Left ventricle myocardium inferior (tissue), 1 donor: ENCODE measurements at regions not wholly inside any gene's neighbourhood (a gene's known extent, or its start where the extent isn't known, plus 50 kb on each side); places are given as distances from the start of the nearest gene placed in this dataset.
"Not testable (repeated sequence)": the region's sequence is repeated elsewhere in the genome, so short reads cannot be mapped to it uniquely, and the experiment has no call there.

Source experiments
- DNase-seq: peaks from one replicate; pipeline ENCODE4 v3.0.0-alpha.2; 2020
- H3K27ac ChIP-seq: fragments of 200-600 bp; replicated peaks from 2 replicates; pipeline ENCODE4 v1.8.0; 2021
- H3K27me3 ChIP-seq: fragments of 200-600 bp; 2 replicates; pipeline ENCODE4 v1.8.0; 2021; ENCODE audit warnings: low read depth
- H3K36me3 ChIP-seq: fragments of 200-600 bp; 2 replicates; pipeline ENCODE4 v1.8.0; 2021
- H3K4me1 ChIP-seq: fragments of 200-600 bp; 2 replicates; pipeline ENCODE4 v1.8.0; 2021
- H3K4me3 ChIP-seq: fragments of 200-600 bp; 2 replicates; pipeline ENCODE4 v1.8.0; 2021; ENCODE audit warnings: mild to moderate bottlenecking, moderate library complexity
- H3K9me3 ChIP-seq: fragments of 200-600 bp; replicated peaks from 2 replicates; pipeline ENCODE4 v1.8.0; 2021
- intact Hi-C: fragments of 100-400 bp; cut with micrococcal nuclease; formaldehyde crosslinking; loops from one replicate; pipeline ENCODE4 v1.11.0; 2022
- TF ChIP-seq, protein P1 (sequence below): fragments of 200-600 bp; IDR thresholded peaks from 2 replicates; pipeline ENCODE4 v1.8.0; 2021; ENCODE audit warnings: antibody characterized with exemption, mild to moderate bottlenecking, borderline replicate concordance
- donor health status: DM: no; HTN: yes; CAD: no; lungs with severe emphysema.

DNA sequence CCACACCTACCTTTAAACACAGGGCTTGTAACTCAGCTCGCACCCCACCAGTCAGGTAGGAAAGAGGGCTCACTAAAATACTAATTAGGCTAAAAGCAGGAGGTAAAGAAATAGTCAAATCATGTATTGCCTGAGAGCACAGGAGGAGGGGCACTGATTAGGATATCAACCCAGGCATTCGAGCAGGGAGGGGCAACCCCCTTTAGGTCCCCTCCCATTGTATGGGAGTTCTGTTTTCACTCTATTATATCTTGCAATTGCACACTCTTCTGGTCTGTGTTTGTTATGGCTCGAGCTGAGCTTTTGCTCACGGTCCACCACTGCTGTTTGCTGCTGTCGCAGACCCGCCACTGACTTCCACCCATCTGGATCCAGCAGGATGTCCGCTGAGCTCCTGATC lies 657.2 kb downstream of the PRIM2 start:
- TF ChIP-seq, protein P1, sequence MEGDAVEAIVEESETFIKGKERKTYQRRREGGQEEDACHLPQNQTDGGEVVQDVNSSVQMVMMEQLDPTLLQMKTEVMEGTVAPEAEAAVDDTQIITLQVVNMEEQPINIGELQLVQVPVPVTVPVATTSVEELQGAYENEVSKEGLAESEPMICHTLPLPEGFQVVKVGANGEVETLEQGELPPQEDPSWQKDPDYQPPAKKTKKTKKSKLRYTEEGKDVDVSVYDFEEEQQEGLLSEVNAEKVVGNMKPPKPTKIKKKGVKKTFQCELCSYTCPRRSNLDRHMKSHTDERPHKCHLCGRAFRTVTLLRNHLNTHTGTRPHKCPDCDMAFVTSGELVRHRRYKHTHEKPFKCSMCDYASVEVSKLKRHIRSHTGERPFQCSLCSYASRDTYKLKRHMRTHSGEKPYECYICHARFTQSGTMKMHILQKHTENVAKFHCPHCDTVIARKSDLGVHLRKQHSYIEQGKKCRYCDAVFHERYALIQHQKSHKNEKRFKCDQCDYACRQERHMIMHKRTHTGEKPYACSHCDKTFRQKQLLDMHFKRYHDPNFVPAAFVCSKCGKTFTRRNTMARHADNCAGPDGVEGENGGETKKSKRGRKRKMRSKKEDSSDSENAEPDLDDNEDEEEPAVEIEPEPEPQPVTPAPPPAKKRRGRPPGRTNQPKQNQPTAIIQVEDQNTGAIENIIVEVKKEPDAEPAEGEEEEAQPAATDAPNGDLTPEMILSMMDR: no peak
- H3K27ac ChIP-seq: no peak overlapping the region
- intact Hi-C loops: no loop called here
- H3K9me3 ChIP-seq: no peaks in the 10 kb centered on the region
- DNase-seq: no peak
- no peaks in the 10 kb centered on the region for H3K27me3 ChIP-seq
- no peak overlapping the region for H3K4me3 ChIP-seq
- no peaks in the 10 kb centered on the region for H3K4me1 ChIP-seq
- H3K36me3 ChIP-seq: no peaks in the 10 kb centered on the region

DNA sequence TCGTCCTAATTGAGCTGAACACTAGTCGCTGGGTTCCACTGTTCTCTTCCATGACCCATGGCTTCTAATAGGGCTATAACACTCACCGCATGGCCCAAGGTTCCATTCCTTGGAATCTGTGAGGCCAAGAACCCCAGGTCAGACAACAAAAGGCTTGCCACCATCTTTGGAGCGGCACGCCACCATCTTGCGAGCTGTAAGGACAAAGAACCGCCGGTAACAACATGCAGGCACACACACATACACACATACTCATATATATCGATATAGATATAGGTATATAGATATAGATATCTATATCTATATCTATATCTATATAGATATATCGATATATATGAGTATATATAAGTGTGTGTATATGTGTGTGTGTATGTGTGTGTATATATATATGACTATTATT lies 657.7 kb downstream of the PRIM2 start:
- H3K9me3 ChIP-seq, H3K4me3 ChIP-seq, H3K4me1 ChIP-seq, intact Hi-C loops, H3K27me3 ChIP-seq, DNase-seq, H3K36me3 ChIP-seq, H3K27ac ChIP-seq: not testable (repeated sequence)

DNA sequence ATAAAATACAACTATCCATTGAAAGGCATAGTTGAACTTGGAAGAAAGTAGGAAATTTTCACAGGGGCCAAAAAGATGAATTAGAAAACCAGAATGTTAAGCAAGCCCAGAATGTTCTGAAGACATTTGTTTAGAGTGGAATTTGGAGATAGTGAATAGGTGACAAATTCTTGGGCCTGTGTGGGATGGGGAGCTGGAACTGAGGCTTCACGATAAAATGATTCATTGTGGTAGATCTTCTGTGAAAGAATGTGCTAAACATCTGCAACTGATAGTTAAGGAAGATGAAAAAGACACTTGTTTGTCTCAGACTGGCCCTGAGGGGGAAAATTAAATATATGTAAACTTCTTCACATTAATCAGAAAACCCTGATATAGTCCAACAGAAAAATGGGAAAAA lies 658.9 kb downstream of the PRIM2 start:
- H3K4me3 ChIP-seq, H3K9me3 ChIP-seq, DNase-seq, intact Hi-C loops, H3K36me3 ChIP-seq, H3K4me1 ChIP-seq, H3K27me3 ChIP-seq, H3K27ac ChIP-seq: not testable (repeated sequence)

DNA sequence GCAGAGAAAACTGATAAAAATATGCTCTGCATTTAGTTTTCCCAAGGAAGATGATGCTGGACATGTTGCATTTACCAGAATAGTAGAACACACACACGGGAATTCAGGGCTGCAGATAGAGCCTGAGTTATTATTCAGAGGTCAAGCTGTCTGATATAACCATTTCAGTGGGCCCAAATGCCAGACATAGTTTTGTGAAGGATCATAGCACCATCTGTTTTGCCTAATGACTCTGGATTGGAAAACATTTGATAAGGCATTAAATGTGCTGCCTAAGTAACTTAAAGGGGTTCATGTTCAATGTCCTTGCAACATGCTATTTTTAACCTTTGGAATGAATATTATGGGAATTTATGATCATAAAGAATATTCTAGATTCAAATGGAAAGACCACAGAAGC lies 666.2 kb downstream of the PRIM2 start:
- H3K27ac ChIP-seq, H3K27me3 ChIP-seq, H3K9me3 ChIP-seq, DNase-seq, H3K4me3 ChIP-seq, H3K4me1 ChIP-seq, H3K36me3 ChIP-seq, intact Hi-C loops: not testable (repeated sequence)

DNA sequence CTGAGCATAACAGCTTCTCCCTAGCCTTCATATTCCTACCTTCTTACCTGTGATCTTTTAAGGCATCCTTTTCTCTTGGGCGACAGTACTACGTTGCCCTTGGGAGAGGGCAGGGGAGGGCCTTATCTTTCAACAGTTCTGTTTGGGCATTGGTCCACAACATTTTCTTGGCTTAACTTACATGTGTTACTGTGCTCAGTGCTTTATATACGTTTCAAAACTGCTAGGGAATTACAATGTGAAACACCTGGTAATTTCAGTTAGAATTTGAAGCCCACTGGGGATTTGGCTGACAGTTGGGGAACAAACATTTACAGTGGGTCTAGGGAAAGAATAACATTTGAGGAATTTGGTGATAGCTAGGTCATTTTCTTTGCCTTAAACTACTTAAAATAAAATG lies 667.1 kb downstream of the PRIM2 start:
- not testable (repeated sequence) for H3K4me3 ChIP-seq, H3K9me3 ChIP-seq

DNA sequence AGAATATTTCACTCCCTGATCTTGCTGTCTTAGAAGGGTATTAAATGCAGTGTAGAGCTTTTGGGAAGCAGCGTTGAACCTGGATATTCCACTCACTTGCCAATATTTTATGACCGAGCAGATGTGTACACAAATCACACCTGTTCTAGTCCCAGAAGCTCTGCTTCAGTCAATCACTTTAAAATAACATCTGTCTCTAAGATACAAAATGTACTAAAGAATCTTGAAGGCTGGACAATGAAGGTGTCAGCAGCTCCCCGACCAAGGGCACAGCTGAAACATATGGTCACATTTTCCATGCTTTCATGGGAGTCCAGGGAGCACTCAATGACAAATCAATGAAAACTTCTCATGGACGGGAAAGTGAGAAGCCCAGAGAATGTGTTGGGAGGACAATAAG lies 668.3 kb downstream of the PRIM2 start:
- intact Hi-C loops, DNase-seq, H3K27ac ChIP-seq, H3K36me3 ChIP-seq, H3K9me3 ChIP-seq, H3K27me3 ChIP-seq, H3K4me3 ChIP-seq, H3K4me1 ChIP-seq: not testable (repeated sequence)

More for the DNA sequence above, 667.1 kb downstream of the PRIM2 start:
- intact Hi-C loops, H3K27ac ChIP-seq, H3K4me1 ChIP-seq, H3K36me3 ChIP-seq, H3K27me3 ChIP-seq, DNase-seq: not testable (repeated sequence)

DNA sequence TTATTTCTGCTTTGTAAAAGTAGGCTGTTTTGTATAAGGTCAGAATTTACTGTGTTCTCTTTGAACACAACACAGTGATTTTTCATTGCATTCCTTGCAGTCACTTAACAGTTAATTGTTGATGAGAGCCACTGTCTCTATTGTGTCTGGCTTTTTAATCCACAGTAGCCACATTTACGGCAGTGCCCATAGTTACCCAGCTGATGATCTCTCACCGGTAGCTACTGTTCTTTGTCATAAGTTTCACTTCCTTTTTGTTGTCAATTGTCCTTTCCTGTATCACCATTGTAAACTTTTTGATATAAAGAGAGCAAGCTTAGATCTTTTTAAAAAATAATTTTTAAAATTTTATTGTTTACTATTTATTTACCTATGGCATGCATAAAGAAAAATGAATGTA lies 669.2 kb downstream of the PRIM2 start:
- H3K9me3 ChIP-seq, intact Hi-C loops, DNase-seq, H3K4me1 ChIP-seq, H3K27me3 ChIP-seq, H3K36me3 ChIP-seq, H3K27ac ChIP-seq, H3K4me3 ChIP-seq: not testable (repeated sequence)

DNA sequence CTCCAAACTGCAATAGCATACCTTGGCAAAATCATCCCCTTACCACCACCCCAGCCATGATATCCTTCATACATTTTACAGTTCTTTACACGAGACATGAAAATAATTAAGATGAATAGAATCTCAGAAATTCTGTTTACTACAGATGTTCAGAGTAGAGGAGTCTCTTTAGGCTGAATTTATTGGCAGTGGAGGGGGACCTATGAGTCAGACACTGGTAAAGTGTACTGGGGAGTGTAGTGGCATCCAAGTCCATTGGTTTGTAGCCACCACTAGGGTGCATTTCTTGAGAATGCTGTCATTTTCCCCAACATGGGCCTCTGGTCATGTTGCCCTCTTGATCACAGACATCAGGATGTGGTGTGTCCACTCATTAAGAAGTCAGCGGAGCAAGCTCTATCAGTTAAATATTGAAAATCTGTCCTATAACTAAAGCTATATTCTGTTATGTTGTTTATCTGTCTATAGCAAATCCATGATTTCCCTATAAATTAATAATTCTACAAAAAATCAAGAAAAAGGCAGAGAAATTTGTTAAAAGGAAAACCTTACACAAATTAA lies 672.2 kb downstream of the PRIM2 start:
- H3K4me1 ChIP-seq, H3K9me3 ChIP-seq, H3K27ac ChIP-seq, H3K27me3 ChIP-seq, DNase-seq, H3K36me3 ChIP-seq, H3K4me3 ChIP-seq, intact Hi-C loops: not testable (repeated sequence)

DNA sequence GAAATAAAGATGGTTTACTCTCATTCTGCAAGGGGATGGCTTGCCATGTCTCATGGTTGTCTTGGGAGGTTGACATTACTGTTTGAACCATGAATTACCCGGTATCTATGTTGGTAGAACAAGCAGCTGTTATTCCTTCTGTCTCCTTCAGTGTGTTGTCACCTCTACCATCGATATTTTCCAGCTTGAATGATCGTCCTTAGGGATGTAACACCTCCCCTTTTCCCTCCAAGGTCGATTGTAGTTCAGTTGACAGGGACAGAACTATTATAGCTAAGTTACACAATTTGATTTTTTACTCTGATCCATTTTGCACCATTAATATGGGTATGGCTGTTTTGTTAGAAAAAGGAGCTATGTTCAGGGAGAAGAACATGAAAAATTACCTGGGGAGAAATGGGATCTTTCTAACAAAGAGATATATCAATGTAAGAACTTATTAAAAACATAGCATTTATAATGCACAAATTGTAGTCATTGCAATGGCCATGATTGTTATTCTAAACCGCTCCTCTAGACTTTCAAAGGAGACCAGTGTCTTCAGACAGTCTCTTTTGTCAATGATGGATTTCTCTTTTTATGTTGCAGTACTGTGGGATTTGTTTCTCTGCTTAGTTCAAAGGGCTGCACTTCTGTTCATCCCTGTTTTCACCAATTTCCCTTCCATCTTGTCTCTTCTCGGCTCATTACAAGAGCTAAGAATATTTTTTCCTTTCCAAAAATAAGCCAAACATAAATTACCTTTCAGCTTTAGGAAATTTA lies 681.6 kb downstream of the PRIM2 start:
- intact Hi-C loops: not testable (repeated sequence)
- H3K9me3 ChIP-seq: peaks cover 11% of the 10 kb centered on the region

DNA sequence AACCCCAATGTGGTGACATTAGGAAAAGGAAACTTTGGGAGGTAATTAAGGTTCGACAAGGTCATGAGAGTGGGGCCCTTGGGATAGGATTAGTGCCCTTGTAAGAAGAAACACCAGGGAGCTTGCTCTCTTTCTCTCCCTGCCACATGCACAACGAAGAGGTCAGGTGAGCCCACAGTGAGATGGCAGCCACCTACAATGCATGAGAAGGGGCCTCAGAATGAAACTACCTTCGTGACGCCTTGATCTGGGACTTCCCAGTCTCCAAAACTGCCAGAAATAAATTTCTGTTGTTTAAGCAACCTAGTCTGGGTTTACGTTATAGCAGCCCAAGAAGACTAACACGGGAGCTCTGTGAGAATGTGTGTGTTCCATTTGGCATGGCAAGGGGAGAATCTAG lies 682.8 kb downstream of the PRIM2 start:
- peaks cover 16% of the 10 kb centered on the region for H3K9me3 ChIP-seq
- intact Hi-C loops, H3K36me3 ChIP-seq, H3K27ac ChIP-seq, DNase-seq, H3K4me1 ChIP-seq, H3K27me3 ChIP-seq, H3K4me3 ChIP-seq: not testable (repeated sequence)

More for the DNA sequence above, 681.6 kb downstream of the PRIM2 start:
- DNase-seq, H3K4me3 ChIP-seq, H3K27me3 ChIP-seq, H3K27ac ChIP-seq, H3K36me3 ChIP-seq, H3K4me1 ChIP-seq: not testable (repeated sequence)

DNA sequence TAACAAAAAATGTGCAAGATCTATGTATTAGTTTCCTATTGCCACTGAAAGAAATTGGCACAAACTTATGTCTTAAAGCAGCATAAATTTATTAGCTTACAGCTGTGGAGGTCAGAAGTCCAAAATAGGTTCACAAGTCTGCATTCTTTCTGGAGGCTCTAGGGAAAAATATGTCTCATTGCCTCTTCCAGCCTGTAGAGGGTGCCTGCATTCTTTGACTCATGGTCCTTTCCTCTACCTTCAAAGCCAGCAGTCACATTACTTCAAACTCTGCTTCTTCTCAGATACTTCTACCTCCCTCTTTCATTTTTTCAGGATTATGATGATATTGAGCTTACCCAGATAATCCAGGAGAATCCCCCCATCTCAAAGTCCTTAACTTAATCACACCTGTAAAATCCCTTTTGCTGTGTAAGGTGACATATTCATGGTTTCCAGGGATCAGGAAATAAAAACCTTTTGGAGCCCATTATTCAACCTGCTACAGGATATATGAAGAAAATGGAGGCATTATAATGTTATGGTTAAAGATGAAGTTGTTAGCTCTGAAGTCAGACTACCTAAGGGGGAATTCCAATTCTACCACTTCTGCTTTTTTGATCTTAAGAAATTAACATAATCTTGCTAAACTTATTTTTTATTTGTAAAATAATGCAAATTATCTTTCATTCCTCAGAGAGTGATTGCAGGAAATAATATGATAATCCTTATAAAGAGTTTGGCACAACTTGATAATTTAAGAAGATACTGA lies 686.2 kb downstream of the PRIM2 start:
- H3K36me3 ChIP-seq, H3K4me1 ChIP-seq, H3K27ac ChIP-seq, intact Hi-C loops, H3K4me3 ChIP-seq, H3K27me3 ChIP-seq, DNase-seq: not testable (repeated sequence)
- H3K9me3 ChIP-seq: peaks cover 24% of the 10 kb centered on the region

DNA sequence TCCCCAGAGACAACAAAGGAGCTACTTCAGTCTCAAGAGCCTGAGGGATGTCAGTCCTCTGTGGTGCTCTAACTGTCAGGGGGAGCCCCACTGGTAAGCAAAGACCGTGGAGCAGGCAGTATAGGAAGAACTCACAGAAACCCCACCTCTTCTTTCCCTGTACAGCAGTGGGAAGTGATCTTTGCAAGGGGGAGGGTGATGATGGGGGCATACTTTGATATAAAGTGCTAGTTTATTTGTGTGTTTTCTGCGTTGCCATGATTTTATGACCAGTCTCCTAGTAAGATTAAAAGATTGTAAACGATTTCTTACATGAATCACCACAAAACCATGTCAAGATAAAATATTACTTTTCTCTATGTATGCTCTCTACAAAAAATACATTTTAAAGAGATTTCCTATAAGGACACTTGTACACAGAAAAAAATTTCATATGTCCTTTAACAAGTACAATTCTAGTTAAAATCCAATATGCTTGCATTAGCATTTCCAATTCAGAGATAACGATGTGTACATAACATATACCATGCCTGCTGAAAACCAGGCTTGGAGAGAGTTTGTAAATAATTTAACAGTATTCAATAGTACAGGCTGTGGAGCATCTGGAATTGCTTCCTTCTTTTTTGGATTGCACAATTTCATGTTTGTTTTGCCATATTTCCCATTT lies 690.0 kb downstream of the PRIM2 start:
- Histone ChIP-seq H3K9me3 (peaks cover 28% of the 10 kb centered on the region), H3K27ac (peak overlapping the region; percentile 22)
- H3K4me1 ChIP-seq, H3K36me3 ChIP-seq, H3K27me3 ChIP-seq, DNase-seq, intact Hi-C loops, H3K4me3 ChIP-seq: not testable (repeated sequence)
